HL-60/S4 treated with retinoic acid at 250 ng/mL for 4 days and 3 days (cell line): ENCODE measurements at regions not wholly inside any gene's neighbourhood (a gene's known extent, or its start where the extent isn't known, plus 50 kb on each side); places are given as distances from the start of the nearest gene placed in this dataset.

Source experiments
- in situ Hi-C: fragments of 300-500 bp; cut with MboI; formaldehyde crosslinking; loops from 2 replicates; pipeline ENCODE4 v1.7.0; 2022; ENCODE audit warnings: low sequenced_read_pairs

DNA sequence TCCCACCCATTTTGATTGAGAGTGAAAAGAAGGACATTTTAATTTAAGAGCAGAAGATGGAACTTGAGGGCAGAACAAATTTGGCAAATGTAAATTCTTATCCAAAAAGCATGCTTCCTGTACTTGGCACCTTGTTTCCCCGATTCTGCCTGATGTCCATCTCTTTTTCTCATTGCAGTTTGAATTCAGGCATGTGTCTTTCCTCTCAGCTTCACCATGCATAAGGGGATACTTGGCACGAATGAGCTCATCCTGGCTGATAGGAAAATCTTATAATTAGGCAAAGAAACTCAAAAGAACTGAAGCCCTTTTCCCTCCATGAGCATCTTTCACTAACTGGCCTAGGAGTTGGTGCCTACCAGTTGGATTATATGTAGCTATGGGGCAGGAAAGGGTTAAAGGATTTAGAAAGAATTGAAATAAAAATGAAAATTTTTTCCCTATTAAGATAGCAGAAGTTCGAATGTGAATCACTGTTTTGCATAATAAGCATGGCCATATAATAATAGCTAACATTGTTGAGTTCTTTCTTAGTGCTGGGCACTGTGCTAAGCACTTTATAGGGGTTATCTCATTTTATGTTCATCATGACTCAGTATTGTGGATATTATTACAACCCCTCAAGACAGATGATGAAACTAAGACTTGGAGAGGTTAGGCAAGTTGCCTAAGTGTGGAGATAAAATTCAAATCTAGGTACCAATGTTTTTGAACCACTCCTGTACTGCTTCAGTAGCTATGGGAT lies 386.6 kb downstream of the KCNRG start:
- in situ Hi-C loops = no loop called here

DNA sequence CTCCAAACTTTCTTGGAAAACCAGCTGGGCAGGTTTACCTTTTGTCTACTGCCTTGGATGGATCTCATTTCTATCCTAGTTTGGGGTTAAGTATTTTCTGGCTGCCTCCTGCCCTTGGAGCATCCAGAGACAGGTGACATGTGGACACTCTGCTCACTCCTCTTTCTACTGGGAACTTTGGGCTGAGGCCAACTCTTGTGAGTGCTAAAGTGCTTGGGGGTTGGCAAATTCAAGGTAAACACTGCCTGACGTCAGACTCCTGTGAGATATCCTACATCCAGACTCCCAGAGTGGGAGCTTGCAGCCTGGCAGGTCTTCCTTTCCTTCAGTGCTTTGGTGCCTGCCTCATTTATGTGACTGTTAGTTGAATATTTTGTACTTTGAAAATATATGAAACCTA lies 388.1 kb downstream of the KCNRG start:
- in situ Hi-C loops = no loop called here

GRCh38 chr13:50404116-50404515 lies 388.9 kb downstream of the KCNRG start:
- in situ Hi-C loops = no loop called here

DNA sequence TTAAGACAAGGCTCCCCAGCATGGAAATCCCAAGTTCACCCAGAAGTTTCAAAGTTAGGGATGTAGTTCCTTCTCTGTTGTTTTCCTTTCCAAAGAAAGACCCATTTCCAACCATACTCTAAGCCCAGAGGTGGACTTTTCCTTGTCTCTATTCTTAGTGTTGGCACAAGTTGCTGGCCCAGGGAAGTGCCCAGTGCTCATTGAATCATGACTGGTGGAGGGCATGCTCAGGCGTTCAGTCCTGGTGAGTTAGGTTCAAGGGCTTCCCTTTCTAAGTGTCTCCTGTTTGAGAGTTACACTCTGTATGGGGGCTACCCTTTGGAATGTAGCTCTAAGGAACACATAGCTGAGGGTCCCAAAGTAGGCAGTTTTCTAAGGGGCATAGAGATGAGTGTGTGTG lies 389.5 kb downstream of the KCNRG start:
- in situ Hi-C loops = no loop called here

DNA sequence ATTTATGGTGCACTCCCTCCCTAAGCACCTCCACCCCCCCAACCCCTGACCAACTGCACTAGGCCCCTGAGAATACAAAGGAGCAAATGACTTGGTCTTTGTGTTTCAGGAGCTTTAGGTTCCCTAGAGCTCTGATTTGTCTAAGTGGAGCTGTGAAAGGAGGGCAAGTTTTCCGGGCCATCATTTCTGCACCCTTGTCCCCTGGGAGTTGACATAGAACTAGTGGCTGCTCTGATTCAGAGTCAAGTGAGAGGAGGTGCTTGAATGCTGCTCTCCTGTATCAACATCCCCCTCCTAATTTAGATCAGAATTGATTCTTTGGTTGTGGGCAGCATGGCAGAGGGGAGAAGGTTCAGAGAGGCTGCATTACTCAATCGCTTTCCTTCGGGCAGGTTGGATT lies 391.6 kb downstream of the KCNRG start:
- in situ Hi-C loops = no loop called here

GRCh38 chr13:50408068-50408467 lies 392.8 kb downstream of the KCNRG start:
- in situ Hi-C loops = no loop called here

DNA sequence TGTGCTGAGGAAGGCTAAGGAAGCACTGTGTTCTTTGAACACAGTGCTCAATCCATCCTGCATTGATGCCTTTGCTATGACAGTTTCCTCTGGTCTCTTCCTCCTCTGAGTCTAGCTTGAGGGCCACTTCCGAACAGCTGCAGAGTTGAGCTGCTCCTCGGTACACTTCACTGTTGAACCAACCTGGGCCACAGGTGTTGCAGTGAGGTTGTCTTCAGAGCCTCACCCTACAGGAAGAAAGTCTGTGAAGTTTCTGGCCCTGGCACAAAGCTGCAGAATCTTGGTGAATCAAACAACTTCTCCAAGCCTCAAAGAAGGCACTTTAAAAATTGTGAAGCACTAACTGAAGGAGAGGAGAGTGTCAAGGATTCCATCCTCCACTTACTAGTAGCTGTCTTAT lies 394.0 kb downstream of the KCNRG start:
- in situ Hi-C loops = no loop called here

DNA sequence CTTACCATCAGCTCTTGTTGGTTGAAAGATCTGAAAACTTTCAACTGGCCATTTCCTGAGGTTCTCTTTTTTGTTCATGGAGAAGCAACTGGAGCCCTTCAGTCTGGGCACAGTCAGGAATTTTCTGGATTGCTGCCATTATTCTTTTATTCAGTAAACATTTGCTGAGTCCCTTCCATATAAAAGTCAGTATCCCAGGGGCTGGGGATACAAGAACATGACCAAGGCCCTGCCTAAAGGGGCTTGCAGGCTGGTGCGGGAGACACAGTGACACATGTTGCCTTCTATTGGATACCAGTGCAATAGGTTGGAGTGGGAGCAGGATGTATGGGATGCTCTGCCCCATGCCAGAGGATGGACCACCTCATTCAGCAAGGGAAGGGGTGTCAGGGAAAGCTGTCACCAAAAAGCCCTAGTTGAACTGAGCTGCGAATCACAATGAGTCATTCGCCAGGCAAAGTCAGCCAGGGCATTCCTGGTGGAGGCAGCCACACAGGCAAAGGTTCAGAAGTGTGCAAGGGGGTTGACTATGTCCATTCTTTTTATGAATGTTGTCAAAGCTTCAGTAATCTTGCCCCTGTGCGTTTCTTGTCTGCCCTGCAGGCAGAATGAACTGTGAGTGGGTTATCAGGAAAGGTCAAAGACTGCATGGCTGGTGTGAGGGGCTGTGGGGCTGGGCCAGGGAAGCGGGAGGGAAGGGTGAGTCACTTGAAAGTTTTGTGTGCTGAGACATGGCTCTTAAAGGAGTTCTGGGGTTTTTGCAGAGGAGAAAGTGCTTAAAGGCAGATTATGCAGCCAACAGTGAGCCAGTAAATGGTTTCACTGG lies 395.9 kb downstream of the KCNRG start:
- in situ Hi-C loops = no loop called here

GRCh38 chr13:50412046-50412617 lies 396.9 kb downstream of the KCNRG start:
- in situ Hi-C loops = no loop called here

GRCh38 chr13:50414640-50415039 lies 399.4 kb downstream of the KCNRG start:
- in situ Hi-C loops = no loop called here

DNA sequence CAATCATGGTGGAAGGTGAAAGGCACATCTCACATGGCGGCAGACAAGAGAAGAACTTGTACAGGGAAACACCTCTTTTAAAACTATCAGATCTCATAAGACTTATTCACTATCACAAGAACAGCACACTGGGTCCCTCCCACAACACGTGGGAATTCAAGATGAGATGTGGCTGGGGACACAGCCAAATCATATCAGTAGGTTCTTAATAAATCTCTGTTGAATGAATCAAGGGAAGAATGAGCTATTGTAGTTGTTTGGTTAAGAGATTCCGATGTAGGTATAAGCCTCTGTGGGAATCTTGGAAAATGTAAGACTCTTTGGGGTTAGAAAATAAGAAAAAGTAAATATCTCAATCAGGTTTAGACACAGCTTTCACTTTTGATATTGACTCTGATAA lies 400.2 kb downstream of the KCNRG start:
- in situ Hi-C loops = no loop called here

DNA sequence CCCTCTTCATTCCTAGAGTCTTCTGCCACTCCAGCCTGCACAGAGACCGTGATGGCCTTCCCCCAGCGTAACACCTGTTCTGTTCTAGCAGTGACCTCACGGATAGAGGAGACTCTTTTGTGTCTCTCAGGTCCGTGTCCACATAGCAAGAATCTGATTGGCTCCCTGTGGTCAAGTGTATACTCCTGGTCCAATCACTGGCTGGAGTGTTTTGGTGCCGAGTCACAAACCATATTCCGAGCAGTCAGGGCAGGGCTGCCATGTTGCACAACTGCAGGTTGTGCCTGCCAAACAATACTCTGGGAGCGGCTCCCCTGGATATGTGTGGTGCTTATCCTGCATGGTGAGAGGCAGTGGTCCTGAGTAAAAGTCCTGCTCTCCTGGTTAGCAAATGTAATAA lies 402.4 kb downstream of the KCNRG start:
- in situ Hi-C loops = no loop called here

DNA sequence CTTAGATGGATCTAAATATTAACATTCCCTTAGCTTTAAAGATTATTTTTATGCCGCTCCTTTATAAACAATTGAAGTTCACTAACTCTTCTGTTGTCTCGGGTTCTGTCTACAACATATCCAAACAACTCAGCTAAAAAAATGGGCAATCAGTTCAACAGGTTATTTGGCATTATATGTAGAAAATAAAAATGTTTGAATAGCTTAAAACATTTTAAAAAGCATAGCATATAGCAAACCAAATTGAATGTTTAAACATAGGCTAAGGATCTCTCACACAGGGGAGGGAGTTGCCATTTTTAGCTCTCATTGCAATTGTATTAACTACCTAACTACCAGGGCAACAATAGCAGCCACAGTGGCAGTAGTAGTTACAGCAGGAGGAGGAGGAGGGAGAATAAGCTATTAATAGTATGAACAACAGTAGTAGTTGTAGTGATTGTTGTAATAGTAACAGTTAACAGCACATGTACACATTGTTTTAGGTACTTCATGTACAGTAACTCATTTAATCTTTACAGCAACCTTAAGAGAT lies 404.2 kb downstream of the KCNRG start:
- in situ Hi-C loops = no loop called here

DNA sequence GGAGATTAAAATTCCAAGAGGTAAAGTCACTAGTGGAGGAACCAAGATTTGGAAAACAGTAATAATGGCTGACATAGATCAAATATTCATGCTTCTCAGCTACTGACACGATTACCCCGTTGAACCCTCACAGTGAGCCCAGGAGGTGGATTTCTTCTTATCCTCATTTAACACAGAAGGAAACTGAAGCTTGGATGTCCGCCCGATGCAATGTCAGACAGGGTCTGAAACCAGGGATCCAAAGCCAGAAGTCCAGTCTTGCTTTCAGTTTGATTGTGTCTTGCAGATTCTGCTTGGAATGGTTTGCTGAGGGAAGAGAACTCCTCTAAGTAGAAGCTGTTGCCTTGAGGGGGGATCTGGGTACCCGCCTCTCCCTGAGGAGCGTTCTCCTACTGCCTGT lies 404.7 kb downstream of the KCNRG start:
- in situ Hi-C loops = no loop called here

GRCh38 chr13:50420718-50421472 lies 405.7 kb downstream of the KCNRG start:
- in situ Hi-C loops = no loop called here

- in situ Hi-C loops = no loop called here
Measured at GRCh38 chr13:50421473-50422130, 406.4 kb downstream of the KCNRG start.

GRCh38 chr13:50422181-50423148 lies 407.2 kb downstream of the KCNRG start:
- in situ Hi-C loops = no loop called here

DNA sequence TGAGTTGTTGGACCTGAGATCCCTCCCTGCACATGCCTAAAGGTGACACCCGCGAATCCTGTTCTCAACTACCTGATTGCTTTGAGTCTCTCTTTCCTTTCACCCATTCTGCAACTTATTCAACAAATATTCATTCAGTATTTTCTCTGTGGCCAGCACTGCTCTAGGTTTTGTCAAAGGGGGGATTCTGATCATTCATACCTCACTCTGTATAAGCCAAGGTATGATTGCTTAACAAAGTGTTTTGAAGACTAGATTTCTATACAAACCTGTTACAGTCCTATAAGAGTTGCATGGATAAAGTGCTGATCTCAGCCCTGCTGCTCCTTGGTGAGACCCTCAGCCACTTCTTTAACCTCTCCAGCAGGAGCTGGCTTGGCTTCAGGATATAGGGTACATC lies 409.7 kb downstream of the KCNRG start:
- in situ Hi-C loops = no loop called here

GRCh38 chr13:50425772-50426171 lies 410.5 kb downstream of the KCNRG start:
- in situ Hi-C loops = no loop called here
